H9 (cell line): ENCODE measurements at regions not wholly inside any gene's neighbourhood (a gene's known extent, or its start where the extent isn't known, plus 50 kb on each side); places are given as distances from the start of the nearest gene placed in this dataset.

ENCODE experiments used
- DNase-seq: peaks from one replicate; pipeline ENCODE4 v3.0.0-alpha.2; 2017
- H2AFZ ChIP-seq: one replicate; pipeline ENCODE4 v1.6.1; 2013; ENCODE audit warnings: mild to moderate bottlenecking, low read length, control low read depth, moderate library complexity
- H2AK5ac ChIP-seq: 2 replicates; pipeline ENCODE4 v1.6.1; 2013; ENCODE audit warnings: low read length, control low read depth, mixed read lengths; ENCODE audit not compliant: insufficient read length
- H2BK120ac ChIP-seq: one replicate; pipeline ENCODE4 v1.6.1; 2013; ENCODE audit warnings: low read depth, mild to moderate bottlenecking, low read length, control low read depth, inconsistent platforms; ENCODE audit not compliant: poor library complexity, severe bottlenecking
- H2BK12ac ChIP-seq: 2 replicates; pipeline ENCODE4 v1.6.1; 2013; ENCODE audit warnings: low read length, control low read depth, mixed read lengths, low read depth; ENCODE audit not compliant: insufficient read length
- H2BK15ac ChIP-seq: 2 replicates; pipeline ENCODE4 v1.6.1; 2013; ENCODE audit warnings: low read depth, low read length, control low read depth
- H2BK20ac ChIP-seq: one replicate; pipeline ENCODE4 v1.6.1; 2013; ENCODE audit warnings: low read depth, mild to moderate bottlenecking, low read length, control low read depth, inconsistent platforms; ENCODE audit not compliant: poor library complexity, severe bottlenecking
- H2BK5ac ChIP-seq: 2 replicates; pipeline ENCODE4 v1.6.1; 2013; ENCODE audit warnings: low read length, control low read depth, mixed read lengths; ENCODE audit not compliant: insufficient read length
- H3K14ac ChIP-seq: 2 replicates; pipeline ENCODE4 v1.6.1; 2013; ENCODE audit warnings: low read length, control low read depth; ENCODE audit not compliant: insufficient read depth
- H3K18ac ChIP-seq: 2 replicates; pipeline ENCODE4 v1.6.1; 2013; ENCODE audit warnings: low read depth, mild to moderate bottlenecking, mixed read lengths, low read length, control low read depth; ENCODE audit not compliant: insufficient read length
- H3K23ac ChIP-seq: 2 replicates; pipeline ENCODE4 v1.6.1; 2013; ENCODE audit warnings: low read length, control low read depth, mixed read lengths, low read depth; ENCODE audit not compliant: insufficient read length
- H3K23me2 ChIP-seq: 2 replicates; pipeline ENCODE4 v1.6.1; 2013; ENCODE audit warnings: low read depth, mild to moderate bottlenecking, mixed read lengths, low read length, control low read depth; ENCODE audit not compliant: insufficient read length, poor library complexity, severe bottlenecking
- H3K27ac ChIP-seq: 2 replicates; pipeline ENCODE4 v1.5.1; 2013; ENCODE audit warnings: low read length, control low read depth, mixed read lengths, low read depth; ENCODE audit not compliant: insufficient read length
- H3K27me3 ChIP-seq: 2 replicates; pipeline ENCODE4 v1.6.1; 2013; ENCODE audit warnings: low read length, control low read depth, inconsistent platforms; ENCODE audit not compliant: insufficient read depth
- H3K4ac ChIP-seq: 2 replicates; pipeline ENCODE4 v1.6.1; 2013; ENCODE audit warnings: low read depth, mild to moderate bottlenecking, control low read depth, inconsistent platforms, low read length, moderate library complexity
- H3K4me1 ChIP-seq: 2 replicates; pipeline ENCODE4 v1.6.1; 2013; ENCODE audit warnings: low read length, control low read depth, inconsistent platforms; ENCODE audit not compliant: insufficient read depth
- H3K4me2 ChIP-seq: 2 replicates; pipeline ENCODE4 v1.6.1; 2013; ENCODE audit warnings: low read length, control low read depth, mixed read lengths; ENCODE audit not compliant: insufficient read length, insufficient read depth
- H3K56ac ChIP-seq: 2 replicates; pipeline ENCODE4 v1.6.1; 2013; ENCODE audit warnings: low read depth, mild to moderate bottlenecking, mixed read lengths, low read length, control low read depth; ENCODE audit not compliant: insufficient read length
- H3K79me1 ChIP-seq: 2 replicates; pipeline ENCODE4 v1.6.1; 2013; ENCODE audit warnings: low read depth, mild to moderate bottlenecking, moderate library complexity, low read length, control low read depth, inconsistent platforms; ENCODE audit not compliant: insufficient read depth, poor library complexity, severe bottlenecking
- H3K79me2 ChIP-seq: 2 replicates; pipeline ENCODE4 v1.6.1; 2013; ENCODE audit warnings: low read length, control low read depth, inconsistent platforms; ENCODE audit not compliant: insufficient read depth
- H3K9ac ChIP-seq: 2 replicates; pipeline ENCODE4 v1.6.1; 2013; ENCODE audit warnings: low read length, control low read depth, mixed read lengths; ENCODE audit not compliant: insufficient read length; ENCODE audit errors: extremely low read depth
- H3K9me3 ChIP-seq: one replicate; pipeline ENCODE4 v1.6.1; 2013; ENCODE audit warnings: low read depth, low read length, inconsistent platforms; ENCODE audit not compliant: control insufficient read depth
- H3T11ph ChIP-seq: one replicate; pipeline ENCODE4 v1.6.1; 2013; ENCODE audit warnings: mild to moderate bottlenecking, low read length, control low read depth, inconsistent platforms
- H4K20me1 ChIP-seq: one replicate; pipeline ENCODE4 v1.6.1; 2013; ENCODE audit not compliant: control insufficient read depth, insufficient read length, insufficient read depth
- H4K5ac ChIP-seq: 2 replicates; pipeline ENCODE4 v1.6.1; 2013; ENCODE audit warnings: low read depth, mild to moderate bottlenecking, mixed read lengths, low read length, control low read depth; ENCODE audit not compliant: insufficient read length
- H4K8ac ChIP-seq: replicated peaks from 2 replicates; pipeline ENCODE4 v1.6.1; 2013; ENCODE audit warnings: low read length, control low read depth, mixed read lengths, low read depth; ENCODE audit not compliant: insufficient read length
- H4K91ac ChIP-seq: 2 replicates; pipeline ENCODE4 v1.6.1; 2013; ENCODE audit warnings: low read depth, mild to moderate bottlenecking, moderate library complexity, mixed read lengths, low read length, control low read depth; ENCODE audit not compliant: insufficient read length
- H3K27ac Mint-ChIP-seq, 3 experiments: 2 replicates in 2 of 3; 3 replicates in 1 of 3; pipeline ENCODE4 v1.8.0; 2020 to 2021; ENCODE audit warnings: mixed read lengths in 3 of 3, mild to moderate bottlenecking in 1 of 3, moderate library complexity in 1 of 3
- H3K27me3 Mint-ChIP-seq: 2 replicates; pipeline ENCODE4 v1.8.0; 2021; ENCODE audit warnings: low read depth, mild to moderate bottlenecking, moderate library complexity, mixed read lengths
- H3K36me3 Mint-ChIP-seq, 3 experiments: 2 replicates in 2 of 3; 3 replicates in 1 of 3; pipeline ENCODE4 v1.8.0; 2020 to 2021; ENCODE audit warnings: low read depth in 3 of 3, mixed read lengths in 3 of 3; ENCODE audit not compliant: insufficient read depth in 1 of 3
- H3K4me1 Mint-ChIP-seq, 2 experiments: 2 replicates each; pipeline ENCODE4 v1.8.0; 2020; ENCODE audit warnings: mixed read lengths in 2 of 2
- H3K4me3 Mint-ChIP-seq, 2 experiments: 2 replicates in 1 of 2; 3 replicates in 1 of 2; pipeline ENCODE4 v1.8.0; 2020 to 2021; ENCODE audit warnings: mild to moderate bottlenecking in 2 of 2, mixed read lengths in 2 of 2, moderate library complexity in 1 of 2
- H3K9me3 Mint-ChIP-seq, 2 experiments: 2 replicates in 1 of 2; 3 replicates in 1 of 2; pipeline ENCODE4 v1.8.0; 2020; ENCODE audit warnings: mild to moderate bottlenecking in 2 of 2, mixed read lengths in 2 of 2, moderate library complexity in 1 of 2
- CTCF ChIP-seq: fragments of 200-600 bp; sonication (generic); conservative IDR thresholded peaks from 3 replicates; pipeline ENCODE4 v1.8.0; 2021; ENCODE audit warnings: antibody characterized with exemption, mild to moderate bottlenecking
- WGBS: extraction: QIAGEN DNeasy Blood & Tissue Kit; methylation state at CpG from one replicate; pipeline ENCODE4 v1.1.7; 2013; ENCODE audit warnings: missing lambda C conversion rate, low lambda C conversion rate, mixed read lengths; ENCODE audit not compliant: insufficient read length; ENCODE audit errors: extremely low coverage; 5-methylcytosine and 5-hydroxymethylcytosine counted together

- Histone ChIP-seq H3K18ac (no peak overlapping the region), H4K20me1 (no peaks in the 10 kb centered on the region), H3K4ac (no peak overlapping the region), H3K23me2 (no peaks in the 10 kb centered on the region), H2BK5ac (no peak overlapping the region), H2BK12ac (no peak overlapping the region), H3K9me3 (no peaks in the 10 kb centered on the region), H3T11ph (no peak overlapping the region), H4K8ac (no peak overlapping the region), H3K23ac (no peak overlapping the region), H3K79me2 (no peaks in the 10 kb centered on the region), H2BK20ac (no peak overlapping the region), H2AFZ (no peak overlapping the region), H3K14ac (no peak overlapping the region), H2BK15ac (no peak overlapping the region), H3K4me2 (no peak overlapping the region), H3K56ac (no peak overlapping the region), H3K79me1 (no peaks in the 10 kb centered on the region), H3K27me3 (no peaks in the 10 kb centered on the region), H2AK5ac (no peak overlapping the region), H3K27ac (no peak overlapping the region), H3K9ac (no peak overlapping the region), H3K4me1 (no peaks in the 10 kb centered on the region), H4K91ac (no peak overlapping the region), H2BK120ac (no peak overlapping the region), H4K5ac (no peak overlapping the region)
- TF ChIP-seq CTCF: no peak
- no peaks in the 10 kb centered on the region for H3K4me1 Mint-ChIP-seq
- WGBS: no CpG with 5 or more reads among the region's 7 CpGs
- no peak overlapping the region for H3K27ac Mint-ChIP-seq
- H3K36me3 Mint-ChIP-seq: peaks cover 4 to 15% (median 6%) of the 10 kb centered on the region in 3 experiments; a peak in 6 of 7 replicates
- DNase-seq: no peak
- no peaks in the 10 kb centered on the region for H3K27me3 Mint-ChIP-seq
- H3K9me3 Mint-ChIP-seq: peaks cover 6 to 26% of the 10 kb centered on the region in 2 experiments
- H3K4me3 Mint-ChIP-seq: no peak overlapping the region
Measured at GRCh38 chr6:66198062-66198624, 491.1 kb upstream of the EYS start.
